GM12874 (cell line): ENCODE measurements at regions not wholly inside any gene's neighbourhood (a gene's known extent, or its start where the extent isn't known, plus 50 kb on each side); places are given as distances from the start of the nearest gene placed in this dataset.

Experiments used
- CTCF ChIP-seq: IDR thresholded peaks from 2 replicates; pipeline ENCODE4 v1.5.1; 2011; ENCODE audit warnings: low read depth, mild to moderate bottlenecking, control low read depth, low read length, moderate library complexity; ENCODE audit not compliant: insufficient read depth

GRCh38 chr7:91411060-91411459, 146.8 kb downstream of the FZD1 start:
- no peak for TF ChIP-seq CTCF

GRCh38 chr7:91412298-91412697, 148.1 kb downstream of the FZD1 start:
- TF ChIP-seq CTCF, result no peak

GRCh38 chr7:91414734-91415133, 150.5 kb downstream of the FZD1 start:
- no peak for TF ChIP-seq CTCF

GRCh38 chr7:91416155-91416865, 152.1 kb downstream of the FZD1 start:
- no peak for TF ChIP-seq CTCF

- TF ChIP-seq CTCF, result no peak
These were observed 156.4 kb downstream of the FZD1 start for GRCh38 chr7:91420606-91421005.

- no peak for TF ChIP-seq CTCF
These were observed 156.8 kb downstream of the FZD1 start for GRCh38 chr7:91421018-91421417.

- no peak for TF ChIP-seq CTCF
These were observed 160.1 kb downstream of the FZD1 start for GRCh38 chr7:91424371-91424770.
